Keratinocyte (primary cell): ENCODE measurements at regions not wholly inside any gene's neighbourhood (a gene's known extent, or its start where the extent isn't known, plus 50 kb on each side); places are given as distances from the start of the nearest gene placed in this dataset.

ENCODE experiments used
- DNase-seq: peaks from one replicate; pipeline ENCODE4 v3.0.0-alpha.2; 2011; ENCODE audit warnings: low read depth, missing footprints, low spot score
- FAIRE-seq: peaks from 2 replicates; lab custom pipeline; 2011; peaks lifted over from hg19 to GRCh38; lab: Jason Lieb, UNC
- H2AFZ ChIP-seq: 2 replicates; pipeline ENCODE4 v1.6.0; 2012; ENCODE audit warnings: low read length, control low read depth, inconsistent platforms; ENCODE audit not compliant: control insufficient read depth
- H3K27ac ChIP-seq: 2 replicates; pipeline ENCODE4 v1.5.1; 2011; ENCODE audit warnings: low read length; ENCODE audit not compliant: control insufficient read depth, insufficient read depth
- H3K27me3 ChIP-seq: 3 replicates; pipeline ENCODE4 v1.6.0; 2011; ENCODE audit warnings: low read length; ENCODE audit not compliant: control insufficient read depth, insufficient read depth; ENCODE audit errors: extremely low read depth
- H3K36me3 ChIP-seq, 2 experiments: 2 replicates in 1 of 2; 3 replicates in 1 of 2; pipeline ENCODE4 v1.5.1; 2011; ENCODE audit warnings: low read length in 2 of 2, mild to moderate bottlenecking in 1 of 2; ENCODE audit not compliant: control insufficient read depth in 2 of 2, insufficient read depth in 2 of 2; ENCODE audit errors: extremely low read depth in 1 of 2
- H3K4me1 ChIP-seq: 3 replicates; pipeline ENCODE4 v1.5.1; 2011; ENCODE audit warnings: low read length; ENCODE audit not compliant: control insufficient read depth, insufficient read depth; ENCODE audit errors: extremely low read depth
- H3K4me2 ChIP-seq: 3 replicates; pipeline ENCODE4 v1.6.0; 2011; ENCODE audit warnings: low read depth, low read length; ENCODE audit not compliant: control insufficient read depth, insufficient read depth; ENCODE audit errors: extremely low read depth
- H3K4me3 ChIP-seq, 3 experiments: fragments of 200-600 bp in 1 of 3; sonication (generic) in 1 of 3; 2 replicates in 2 of 3; 3 replicates in 1 of 3; pipeline ENCODE4 v1.5.1; 2011 to 2016; ENCODE audit warnings: low read length in 3 of 3, mild to moderate bottlenecking in 3 of 3, control low read depth in 2 of 3, inconsistent platforms in 1 of 3, low read depth in 1 of 3, mixed read lengths in 1 of 3, mixed run types in 1 of 3, moderate library complexity in 1 of 3; ENCODE audit not compliant: control insufficient read depth in 2 of 3, insufficient read depth in 2 of 3; ENCODE audit errors: extremely low read depth in 1 of 3
- H3K79me2 ChIP-seq: 2 replicates; pipeline ENCODE4 v1.6.0; 2012; ENCODE audit warnings: low read length; ENCODE audit not compliant: control insufficient read depth, insufficient read depth
- H3K9ac ChIP-seq: 3 replicates; pipeline ENCODE4 v1.6.0; 2011; ENCODE audit warnings: low read length; ENCODE audit not compliant: control insufficient read depth, insufficient read depth; ENCODE audit errors: extremely low read depth
- H3K9me1 ChIP-seq: 3 replicates; pipeline ENCODE4 v1.6.0; 2011; ENCODE audit warnings: low read length; ENCODE audit not compliant: control insufficient read depth, insufficient read depth; ENCODE audit errors: extremely low read depth
- H3K9me3 ChIP-seq: 2 replicates; pipeline ENCODE4 v1.5.1; 2012; ENCODE audit warnings: low read depth, low read length; ENCODE audit not compliant: control insufficient read depth
- H4K20me1 ChIP-seq: 3 replicates; pipeline ENCODE4 v1.6.0; 2011; ENCODE audit warnings: low read length; ENCODE audit not compliant: control insufficient read depth, insufficient read depth; ENCODE audit errors: extremely low read depth
- CTCF ChIP-seq, 3 experiments: IDR thresholded peaks in 1 of 3; conservative IDR thresholded peaks in 1 of 3; optimal IDR thresholded peaks in 1 of 3; 2 replicates in 2 of 3; 3 replicates in 1 of 3; pipeline versions ENCODE3 to v1.5.1; 2011; ENCODE audit warnings: low read length in 3 of 3, mild to moderate bottlenecking in 3 of 3, moderate library complexity in 2 of 3, control low read depth in 1 of 3, inconsistent platforms in 1 of 3; ENCODE audit not compliant: insufficient read depth in 2 of 3; ENCODE audit errors: extremely low read depth in 1 of 3
- EZH2 ChIP-seq: IDR thresholded peaks from one replicate; pipeline ENCODE4 v1.6.1; 2012; ENCODE audit warnings: inconsistent platforms, mild to moderate bottlenecking, low read length, moderate library complexity
- dilution Hi-C: fragments of 300-500 bp; cut with MboI; formaldehyde crosslinking; loops from one replicate; pipeline ENCODE4 v1.7.0; 2020; ENCODE audit warnings: low sequenced_read_pairs; ENCODE audit not compliant: extremely low pct_ligation_motif_present

GRCh38 chr4:125004676-125005075, 292.1 kb upstream of the ANKRD50 start:
- TF ChIP-seq EZH2, result no peak
- TF ChIP-seq CTCF (optimal IDR thresholded peaks at IDR 0.05 in 1 of 3, IDR thresholded peaks at IDR 0.05 in 1 of 3, conservative IDR thresholded peaks at IDR 0.05 in 1 of 3; ENCODE audit: extremely low read depth in 1 of 3, insufficient read depth in 2 of 3, low read length in 3 of 3), result no peak
- no peaks in the 10 kb centered on the region for H3K79me2 ChIP-seq
- no peak for FAIRE-seq
- H3K36me3 ChIP-seq, result no peaks in the 10 kb centered on the region
- no peaks in the 10 kb centered on the region for H3K9me1 ChIP-seq
- no peak overlapping the region for H3K9ac ChIP-seq
- H3K4me1 ChIP-seq, result no peaks in the 10 kb centered on the region
- H3K27me3 ChIP-seq, result no peaks in the 10 kb centered on the region
- H2AFZ ChIP-seq, result no peak overlapping the region
- no peak overlapping the region for H3K4me2 ChIP-seq
- dilution Hi-C loops, result no loop called here
- DNase-seq, result no peak
- H4K20me1 ChIP-seq, result no peaks in the 10 kb centered on the region
- no peak overlapping the region for H3K4me3 ChIP-seq
- no peak overlapping the region for H3K27ac ChIP-seq
- no peaks in the 10 kb centered on the region for H3K9me3 ChIP-seq

GRCh38 chr4:125003840-125004239, 291.3 kb upstream of the ANKRD50 start:
- no peak for FAIRE-seq
- TF ChIP-seq CTCF (optimal IDR thresholded peaks at IDR 0.05 in 1 of 3, IDR thresholded peaks at IDR 0.05 in 1 of 3, conservative IDR thresholded peaks at IDR 0.05 in 1 of 3; ENCODE audit: extremely low read depth in 1 of 3, insufficient read depth in 2 of 3, low read length in 3 of 3), result no peak
- no peak for TF ChIP-seq EZH2
- DNase-seq, result no peak
- no peak overlapping the region for H3K9ac ChIP-seq
- H3K4me1 ChIP-seq, result no peaks in the 10 kb centered on the region
- no peaks in the 10 kb centered on the region for H4K20me1 ChIP-seq
- dilution Hi-C loops, result no loop called here
- no peak overlapping the region for H3K4me3 ChIP-seq
- H3K79me2 ChIP-seq, result no peaks in the 10 kb centered on the region
- no peaks in the 10 kb centered on the region for H3K9me3 ChIP-seq
- no peak overlapping the region for H3K27ac ChIP-seq
- H3K4me2 ChIP-seq, result no peak overlapping the region
- no peaks in the 10 kb centered on the region for H3K36me3 ChIP-seq
- H2AFZ ChIP-seq, result peak overlapping the region; percentile 39
- H3K9me1 ChIP-seq, result no peaks in the 10 kb centered on the region
- H3K27me3 ChIP-seq, result no peaks in the 10 kb centered on the region
